ENCODE measurements at regions not wholly inside any gene's neighbourhood (a gene's known extent, or its start where the extent isn't known, plus 50 kb on each side); places are given as distances from the start of the nearest gene placed in this dataset.

DNA sequence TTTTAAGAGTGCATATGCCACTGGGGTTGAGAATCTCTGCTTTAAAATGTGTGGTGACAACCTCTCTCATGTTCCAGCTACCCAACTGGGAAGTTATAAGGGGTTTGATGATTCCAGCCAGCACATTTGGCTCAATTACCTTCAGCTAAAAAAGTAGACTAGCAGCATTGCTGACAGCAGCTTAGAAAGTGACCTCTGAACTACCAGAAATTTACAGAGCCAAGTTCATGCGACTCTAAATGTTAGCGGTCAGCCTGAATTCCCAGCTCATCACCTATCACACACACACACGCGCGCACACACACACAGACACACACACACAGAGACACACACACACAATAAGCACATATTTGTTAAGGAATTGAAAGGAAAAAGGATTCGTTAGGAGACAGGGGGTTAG, 377.5 kb downstream of the TMEM167A start:
- TF ChIP-seq, protein P1, sequence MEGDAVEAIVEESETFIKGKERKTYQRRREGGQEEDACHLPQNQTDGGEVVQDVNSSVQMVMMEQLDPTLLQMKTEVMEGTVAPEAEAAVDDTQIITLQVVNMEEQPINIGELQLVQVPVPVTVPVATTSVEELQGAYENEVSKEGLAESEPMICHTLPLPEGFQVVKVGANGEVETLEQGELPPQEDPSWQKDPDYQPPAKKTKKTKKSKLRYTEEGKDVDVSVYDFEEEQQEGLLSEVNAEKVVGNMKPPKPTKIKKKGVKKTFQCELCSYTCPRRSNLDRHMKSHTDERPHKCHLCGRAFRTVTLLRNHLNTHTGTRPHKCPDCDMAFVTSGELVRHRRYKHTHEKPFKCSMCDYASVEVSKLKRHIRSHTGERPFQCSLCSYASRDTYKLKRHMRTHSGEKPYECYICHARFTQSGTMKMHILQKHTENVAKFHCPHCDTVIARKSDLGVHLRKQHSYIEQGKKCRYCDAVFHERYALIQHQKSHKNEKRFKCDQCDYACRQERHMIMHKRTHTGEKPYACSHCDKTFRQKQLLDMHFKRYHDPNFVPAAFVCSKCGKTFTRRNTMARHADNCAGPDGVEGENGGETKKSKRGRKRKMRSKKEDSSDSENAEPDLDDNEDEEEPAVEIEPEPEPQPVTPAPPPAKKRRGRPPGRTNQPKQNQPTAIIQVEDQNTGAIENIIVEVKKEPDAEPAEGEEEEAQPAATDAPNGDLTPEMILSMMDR (IDR thresholded peaks at IDR 0.05; ENCODE audit: low read depth, low read length, missing input control) = no peak
- TF ChIP-seq HNF4G (IDR thresholded peaks at IDR 0.05) (no peak), GABPA (IDR thresholded peaks at IDR 0.05 in 1 of 2, conservative IDR thresholded peaks at IDR 0.05 in 1 of 2) (no peak), YY1 (IDR thresholded peaks at IDR 0.05) (no peak), SP1 (IDR thresholded peaks at IDR 0.05) (no peak), FOXA1 (IDR thresholded peaks at IDR 0.05) (no peak), JUND (IDR thresholded peaks at IDR 0.05) (no peak), RAD21 (IDR thresholded peaks at IDR 0.05) (no peak), TAF1 (conservative IDR thresholded peaks at IDR 0.05) (no peak), HNF4A (conservative IDR thresholded peaks at IDR 0.05) (no peak)
- TF ChIP-seq, protein P2, sequence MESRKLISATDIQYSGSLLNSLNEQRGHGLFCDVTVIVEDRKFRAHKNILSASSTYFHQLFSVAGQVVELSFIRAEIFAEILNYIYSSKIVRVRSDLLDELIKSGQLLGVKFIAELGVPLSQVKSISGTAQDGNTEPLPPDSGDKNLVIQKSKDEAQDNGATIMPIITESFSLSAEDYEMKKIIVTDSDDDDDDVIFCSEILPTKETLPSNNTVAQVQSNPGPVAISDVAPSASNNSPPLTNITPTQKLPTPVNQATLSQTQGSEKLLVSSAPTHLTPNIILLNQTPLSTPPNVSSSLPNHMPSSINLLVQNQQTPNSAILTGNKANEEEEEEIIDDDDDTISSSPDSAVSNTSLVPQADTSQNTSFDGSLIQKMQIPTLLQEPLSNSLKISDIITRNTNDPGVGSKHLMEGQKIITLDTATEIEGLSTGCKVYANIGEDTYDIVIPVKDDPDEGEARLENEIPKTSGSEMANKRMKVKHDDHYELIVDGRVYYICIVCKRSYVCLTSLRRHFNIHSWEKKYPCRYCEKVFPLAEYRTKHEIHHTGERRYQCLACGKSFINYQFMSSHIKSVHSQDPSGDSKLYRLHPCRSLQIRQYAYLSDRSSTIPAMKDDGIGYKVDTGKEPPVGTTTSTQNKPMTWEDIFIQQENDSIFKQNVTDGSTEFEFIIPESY (IDR thresholded peaks at IDR 0.05) = no peak
- TF ChIP-seq, protein P3, sequence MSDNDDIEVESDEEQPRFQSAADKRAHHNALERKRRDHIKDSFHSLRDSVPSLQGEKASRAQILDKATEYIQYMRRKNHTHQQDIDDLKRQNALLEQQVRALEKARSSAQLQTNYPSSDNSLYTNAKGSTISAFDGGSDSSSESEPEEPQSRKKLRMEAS (IDR thresholded peaks at IDR 0.05) = no peak
- TF ChIP-seq, protein P4, sequence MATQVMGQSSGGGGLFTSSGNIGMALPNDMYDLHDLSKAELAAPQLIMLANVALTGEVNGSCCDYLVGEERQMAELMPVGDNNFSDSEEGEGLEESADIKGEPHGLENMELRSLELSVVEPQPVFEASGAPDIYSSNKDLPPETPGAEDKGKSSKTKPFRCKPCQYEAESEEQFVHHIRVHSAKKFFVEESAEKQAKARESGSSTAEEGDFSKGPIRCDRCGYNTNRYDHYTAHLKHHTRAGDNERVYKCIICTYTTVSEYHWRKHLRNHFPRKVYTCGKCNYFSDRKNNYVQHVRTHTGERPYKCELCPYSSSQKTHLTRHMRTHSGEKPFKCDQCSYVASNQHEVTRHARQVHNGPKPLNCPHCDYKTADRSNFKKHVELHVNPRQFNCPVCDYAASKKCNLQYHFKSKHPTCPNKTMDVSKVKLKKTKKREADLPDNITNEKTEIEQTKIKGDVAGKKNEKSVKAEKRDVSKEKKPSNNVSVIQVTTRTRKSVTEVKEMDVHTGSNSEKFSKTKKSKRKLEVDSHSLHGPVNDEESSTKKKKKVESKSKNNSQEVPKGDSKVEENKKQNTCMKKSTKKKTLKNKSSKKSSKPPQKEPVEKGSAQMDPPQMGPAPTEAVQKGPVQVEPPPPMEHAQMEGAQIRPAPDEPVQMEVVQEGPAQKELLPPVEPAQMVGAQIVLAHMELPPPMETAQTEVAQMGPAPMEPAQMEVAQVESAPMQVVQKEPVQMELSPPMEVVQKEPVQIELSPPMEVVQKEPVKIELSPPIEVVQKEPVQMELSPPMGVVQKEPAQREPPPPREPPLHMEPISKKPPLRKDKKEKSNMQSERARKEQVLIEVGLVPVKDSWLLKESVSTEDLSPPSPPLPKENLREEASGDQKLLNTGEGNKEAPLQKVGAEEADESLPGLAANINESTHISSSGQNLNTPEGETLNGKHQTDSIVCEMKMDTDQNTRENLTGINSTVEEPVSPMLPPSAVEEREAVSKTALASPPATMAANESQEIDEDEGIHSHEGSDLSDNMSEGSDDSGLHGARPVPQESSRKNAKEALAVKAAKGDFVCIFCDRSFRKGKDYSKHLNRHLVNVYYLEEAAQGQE (IDR thresholded peaks at IDR 0.05) = no peak
